PC-3 (cell line): ENCODE measurements at regions not wholly inside any gene's neighbourhood (a gene's known extent, or its start where the extent isn't known, plus 50 kb on each side); places are given as distances from the start of the nearest gene placed in this dataset.
"Not testable (repeated sequence)": the region's sequence is repeated elsewhere in the genome, so short reads cannot be mapped to it uniquely, and the experiment has no call there.

Experiments
- CTCF ChIP-seq: fragments of 300-600 bp; sonication (generic); conservative IDR thresholded peaks from 2 replicates; pipeline ENCODE4 v1.5.1; 2017; ENCODE audit warnings: antibody characterized with exemption, low read depth, mild to moderate bottlenecking, low read length
- EZH2 ChIP-seq: fragments of 300-600 bp; sonication (generic); IDR thresholded peaks from one replicate; pipeline ENCODE4 v1.6.1; 2017; ENCODE audit warnings: antibody characterized with exemption, mild to moderate bottlenecking, low read length; ENCODE audit not compliant: unreplicated experiment
- EZH2phosphoT487 ChIP-seq: fragments of 300-600 bp; sonication (generic); IDR thresholded peaks from 2 replicates; pipeline ENCODE4 v1.6.1; 2018; ENCODE audit warnings: mild to moderate bottlenecking, antibody characterized with exemption, low read length, borderline replicate concordance

GRCh38 chr2:17130627-17131026 is 387.6 kb downstream of the RAD51AP2 start:
- TF ChIP-seq CTCF, EZH2phosphoT487, EZH2: not testable (repeated sequence)
